Brain microvascular endothelial cell (primary cell): ENCODE measurements at regions not wholly inside any gene's neighbourhood (a gene's known extent, or its start where the extent isn't known, plus 50 kb on each side); places are given as distances from the start of the nearest gene placed in this dataset.

ENCODE experiments used
- DNase-seq: peaks from one replicate; pipeline ENCODE4 v3.0.0-alpha.2; 2020
- H3K27ac ChIP-seq: fragments of 250-450 bp; sonication (Bioruptor Pico); 2 replicates; pipeline ENCODE4 v1.5.1; 2020; ENCODE audit warnings: mild to moderate bottlenecking, moderate library complexity
- H3K27me3 ChIP-seq: fragments of 250-450 bp; sonication (Bioruptor Pico); replicated peaks from 2 replicates; pipeline ENCODE4 v1.5.1; 2020; ENCODE audit warnings: mild to moderate bottlenecking
- H3K36me3 ChIP-seq: fragments of 250-450 bp; sonication (Bioruptor Pico); replicated peaks from 2 replicates; pipeline ENCODE4 v1.5.1; 2020; ENCODE audit warnings: mild to moderate bottlenecking
- H3K4me3 ChIP-seq: 2 replicates; pipeline ENCODE4 v1.5.1; 2011; ENCODE audit warnings: low read depth, mild to moderate bottlenecking, control low read depth, low read length, moderate library complexity
- CTCF ChIP-seq: IDR thresholded peaks from 2 replicates; pipeline ENCODE4 v1.5.1; 2011; ENCODE audit warnings: low read depth, mild to moderate bottlenecking, moderate library complexity, low read length, control low read depth, inconsistent platforms; ENCODE audit errors: missing control alignments
- in situ Hi-C: cut with HindIII; loops from 2 replicates; pipeline ENCODE4 v1.10.0; 2017; ENCODE audit warnings: low sequenced_read_pairs, low pct_ligation_motif_present

- no peaks in the 10 kb centered on the region for H3K36me3 ChIP-seq
- no peak for TF ChIP-seq CTCF
- no peak overlapping the region for H3K4me3 ChIP-seq
- no peak overlapping the region for H3K27ac ChIP-seq
- no peaks in the 10 kb centered on the region for H3K27me3 ChIP-seq
- no peak for DNase-seq
- in situ Hi-C loops, result no loop called here
Measured at GRCh38 chr15:27702581-27702980, 396.5 kb downstream of the OCA2 start.

GRCh38 chr15:27701956-27702355 is 397.2 kb downstream of the OCA2 start:
- Histone ChIP-seq H3K36me3 (no peaks in the 10 kb centered on the region), H3K27ac (no peak overlapping the region), H3K4me3 (no peak overlapping the region), H3K27me3 (no peaks in the 10 kb centered on the region)
- in situ Hi-C loops, result no loop called here
- no peak for DNase-seq
- TF ChIP-seq CTCF, result no peak

GRCh38 chr15:27701014-27701413 is 398.1 kb downstream of the OCA2 start:
- H3K4me3 ChIP-seq, result no peak overlapping the region
- DNase-seq, result no peak
- H3K27ac ChIP-seq, result no peak overlapping the region
- no peaks in the 10 kb centered on the region for H3K27me3 ChIP-seq
- in situ Hi-C loops, result no loop called here
- no peaks in the 10 kb centered on the region for H3K36me3 ChIP-seq
- TF ChIP-seq CTCF, result no peak

- in situ Hi-C loops, result no loop called here
- H3K27ac ChIP-seq, result no peak overlapping the region
Measured at GRCh38 chr15:27699699-27700098, 399.4 kb downstream of the OCA2 start.

GRCh38 chr15:27696530-27696929 is 402.6 kb downstream of the OCA2 start:
- Histone ChIP-seq H3K27ac (no peak overlapping the region), H3K36me3 (no peaks in the 10 kb centered on the region), H3K27me3 (no peaks in the 10 kb centered on the region), H3K4me3 (no peak overlapping the region)
- DNase-seq, result no peak
- in situ Hi-C loops, result no loop called here
- TF ChIP-seq CTCF, result no peak

More at GRCh38 chr15:27699699-27700098, 399.4 kb downstream of the OCA2 start:
- no peak for DNase-seq
- no peaks in the 10 kb centered on the region for H3K36me3 ChIP-seq
- no peak for TF ChIP-seq CTCF
- H3K27me3 ChIP-seq, result no peaks in the 10 kb centered on the region
- no peak overlapping the region for H3K4me3 ChIP-seq

- TF ChIP-seq CTCF, result no peak
- in situ Hi-C loops, result no loop called here
- H3K27ac ChIP-seq, result no peak overlapping the region
- no peak overlapping the region for H3K4me3 ChIP-seq
- no peaks in the 10 kb centered on the region for H3K36me3 ChIP-seq
- no peaks in the 10 kb centered on the region for H3K27me3 ChIP-seq
- no peak for DNase-seq
Measured at GRCh38 chr15:27695726-27696125, 403.4 kb downstream of the OCA2 start.
